ENCODE measurements at regions not wholly inside any gene's neighbourhood (a gene's known extent, or its start where the extent isn't known, plus 50 kb on each side); places are given as distances from the start of the nearest gene placed in this dataset.

GRCh38 chr10:52895059-52895458 is 122.5 kb upstream of the MBL2 start:
- Histone ChIP-seq H3K4me2 (ENCODE audit: insufficient read depth, low read length) (no peak overlapping the region), H3K9ac (ENCODE audit: low read depth, low read length) (no peak overlapping the region), H3K27me3 (ENCODE audit: insufficient read depth, low read length, poor library complexity) (no peaks in the 10 kb centered on the region), H4K20me1 (ENCODE audit: insufficient read depth, low read length) (no peaks in the 10 kb centered on the region), H3K4me3 (ENCODE audit: low read depth in 1 of 2, low read length in 2 of 2) (no peak overlapping the region), H3K79me2 (ENCODE audit: insufficient read depth, low read length) (no peaks in the 10 kb centered on the region), H3K27ac (ENCODE audit: low read length) (no peak overlapping the region), H3K4me1 (ENCODE audit: insufficient read depth, low read length) (no peaks in the 10 kb centered on the region), H3K36me3 (ENCODE audit: insufficient read depth, low read length) (no peaks in the 10 kb centered on the region), H3K9me3 (ENCODE audit: insufficient read depth, low read length, severe bottlenecking) (no peaks in the 10 kb centered on the region), H2AFZ (ENCODE audit: low read depth, low read length) (no peak overlapping the region)
- DNase-seq: no peak
- ATAC-seq (ENCODE audit: insufficient read depth, low read depth): no peak
- TF ChIP-seq CTCF (IDR thresholded peaks at IDR 0.05; ENCODE audit: borderline replicate concordance, extremely low read depth, low read length, poor library complexity, severe bottlenecking): no peak
- TF ChIP-seq EZH2 (IDR thresholded peaks at IDR 0.05; ENCODE audit: borderline replicate concordance, low read depth, low read length, severe bottlenecking): no peak

GRCh38 chr10:52890281-52890680 is 117.7 kb upstream of the MBL2 start:
- ATAC-seq (ENCODE audit: insufficient read depth, low read depth): no peak
- Histone ChIP-seq H3K79me2 (ENCODE audit: insufficient read depth, low read length) (no peaks in the 10 kb centered on the region), H3K36me3 (ENCODE audit: insufficient read depth, low read length) (no peaks in the 10 kb centered on the region), H3K27me3 (ENCODE audit: insufficient read depth, low read length, poor library complexity) (no peaks in the 10 kb centered on the region), H4K20me1 (ENCODE audit: insufficient read depth, low read length) (no peaks in the 10 kb centered on the region), H3K4me2 (ENCODE audit: insufficient read depth, low read length) (no peak overlapping the region), H3K9me3 (ENCODE audit: insufficient read depth, low read length, severe bottlenecking) (no peaks in the 10 kb centered on the region), H2AFZ (ENCODE audit: low read depth, low read length) (no peak overlapping the region), H3K4me1 (ENCODE audit: insufficient read depth, low read length) (no peaks in the 10 kb centered on the region), H3K27ac (ENCODE audit: low read length) (no peak overlapping the region), H3K4me3 (ENCODE audit: low read depth in 1 of 2, low read length in 2 of 2) (no peak overlapping the region), H3K9ac (ENCODE audit: low read depth, low read length) (no peak overlapping the region)
- TF ChIP-seq CTCF (IDR thresholded peaks at IDR 0.05; ENCODE audit: borderline replicate concordance, extremely low read depth, low read length, poor library complexity, severe bottlenecking): no peak
- TF ChIP-seq EZH2 (IDR thresholded peaks at IDR 0.05; ENCODE audit: borderline replicate concordance, low read depth, low read length, severe bottlenecking): no peak
- DNase-seq: no peak

- Histone ChIP-seq H3K9me3 (ENCODE audit: insufficient read depth, low read length, severe bottlenecking) (no peaks in the 10 kb centered on the region), H2AFZ (ENCODE audit: low read depth, low read length) (no peak overlapping the region), H3K4me1 (ENCODE audit: insufficient read depth, low read length) (no peaks in the 10 kb centered on the region), H3K27ac (ENCODE audit: low read length) (no peak overlapping the region), H3K27me3 (ENCODE audit: insufficient read depth, low read length, poor library complexity) (no peaks in the 10 kb centered on the region), H3K9ac (ENCODE audit: low read depth, low read length) (no peak overlapping the region), H3K4me2 (ENCODE audit: insufficient read depth, low read length) (no peak overlapping the region), H3K36me3 (ENCODE audit: insufficient read depth, low read length) (no peaks in the 10 kb centered on the region), H4K20me1 (ENCODE audit: insufficient read depth, low read length) (no peaks in the 10 kb centered on the region), H3K79me2 (ENCODE audit: insufficient read depth, low read length) (no peaks in the 10 kb centered on the region), H3K4me3 (ENCODE audit: low read depth in 1 of 2, low read length in 2 of 2) (no peak overlapping the region)
- DNase-seq: no peak
- no peak for ATAC-seq (ENCODE audit: insufficient read depth, low read depth)
- TF ChIP-seq EZH2 (IDR thresholded peaks at IDR 0.05; ENCODE audit: borderline replicate concordance, low read depth, low read length, severe bottlenecking) (no peak), CTCF (IDR thresholded peaks at IDR 0.05; ENCODE audit: borderline replicate concordance, extremely low read depth, low read length, poor library complexity, severe bottlenecking) (no peak)
These were observed 117.0 kb upstream of the MBL2 start for GRCh38 chr10:52889611-52890010.
